Smooth muscle cell (in vitro differentiated cells): ENCODE measurements at regions not wholly inside any gene's neighbourhood (a gene's known extent, or its start where the extent isn't known, plus 50 kb on each side); places are given as distances from the start of the nearest gene placed in this dataset.

ENCODE experiments used
- DNase-seq: peaks from one replicate; lab custom pipeline; 2025; ENCODE audit not compliant: unreplicated experiment; lab: John Stamatoyannopoulos, UW
- H2AFZ ChIP-seq: fragments of 200-600 bp; sonication (generic); 2 replicates; pipeline ENCODE4 v1.6.0; 2016; ENCODE audit warnings: antibody characterized with exemption, low read depth, mild to moderate bottlenecking
- H3F3A ChIP-seq: fragments of 200-600 bp; sonication (generic); 2 replicates; pipeline ENCODE4 v1.6.0; 2017; ENCODE audit warnings: antibody characterized with exemption, low read depth
- H3K27ac ChIP-seq: fragments of 200-600 bp; sonication (generic); 2 replicates; pipeline ENCODE4 v1.5.1; 2016; ENCODE audit warnings: low read depth, mild to moderate bottlenecking
- H3K27me3 ChIP-seq: fragments of 200-600 bp; sonication (generic); 2 replicates; pipeline ENCODE4 v1.6.1; 2016; ENCODE audit warnings: low read depth, mild to moderate bottlenecking
- H3K36me3 ChIP-seq: fragments of 200-600 bp; sonication (generic); 2 replicates; pipeline ENCODE4 v1.5.1; 2016; ENCODE audit warnings: low read depth
- H3K4me1 ChIP-seq: fragments of 200-600 bp; sonication (generic); 2 replicates; pipeline ENCODE4 v1.5.1; 2016; ENCODE audit warnings: low read depth
- H3K4me2 ChIP-seq: fragments of 200-600 bp; sonication (generic); 2 replicates; pipeline ENCODE4 v1.6.0; 2016; ENCODE audit warnings: mild to moderate bottlenecking
- H3K4me3 ChIP-seq: fragments of 200-600 bp; sonication (generic); 2 replicates; pipeline ENCODE4 v1.5.1; 2016; ENCODE audit warnings: mild to moderate bottlenecking
- H3K79me2 ChIP-seq: fragments of 200-600 bp; sonication (generic); 2 replicates; pipeline ENCODE4 v1.6.0; 2016; ENCODE audit warnings: low read depth, mild to moderate bottlenecking
- H3K9ac ChIP-seq: fragments of 200-600 bp; sonication (generic); 2 replicates; pipeline ENCODE4 v1.6.0; 2016; ENCODE audit warnings: low read depth
- H3K9me3 ChIP-seq: fragments of 200-600 bp; sonication (generic); replicated peaks from 2 replicates; pipeline ENCODE4 v1.5.1; 2016; ENCODE audit warnings: low read depth
- H4K20me1 ChIP-seq: fragments of 200-600 bp; sonication (generic); 2 replicates; pipeline ENCODE4 v1.6.0; 2016; ENCODE audit warnings: low read depth
- WGBS: methylation state at CpG from one replicate; pipeline ENCODE4 v1.1.7; 2016; ENCODE audit warnings: low lambda C conversion rate; 5-methylcytosine and 5-hydroxymethylcytosine counted together
- TF ChIP-seq, protein P1 (sequence below): fragments of 200-600 bp; sonication (generic); IDR thresholded peaks from 2 replicates; pipeline ENCODE4 v1.5.1; 2017; ENCODE audit warnings: borderline replicate concordance, mild to moderate bottlenecking, antibody characterized with exemption; ENCODE audit not compliant: insufficient read depth, poor library complexity, severe bottlenecking

DNA sequence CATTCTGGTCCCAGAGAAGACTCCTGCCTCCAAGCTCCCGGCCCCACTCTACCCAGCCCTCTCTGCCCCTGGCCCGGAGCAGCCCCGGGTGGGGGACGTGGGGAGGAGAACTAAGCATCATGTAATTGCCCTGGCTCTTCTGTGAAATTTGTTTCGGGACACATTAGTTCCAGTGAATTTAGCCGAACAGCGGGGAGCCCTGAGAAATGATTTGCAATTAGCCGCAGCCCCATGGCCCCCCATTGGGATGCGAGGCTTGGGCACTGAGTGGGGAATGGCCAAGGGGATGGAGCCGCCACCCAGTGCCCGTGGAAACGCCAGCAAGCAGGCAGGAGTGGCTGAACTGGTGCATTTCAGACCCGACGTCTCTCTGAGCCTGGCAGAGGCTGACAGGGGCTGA lies 173.9 kb upstream of the LHX5 start:
- H3K4me1 ChIP-seq, result peaks cover 7% of the 10 kb centered on the region
- H3K4me2 ChIP-seq, result no peak overlapping the region
- 67% methylated on average over 14 of the region's 14 CpGs for WGBS
- H3K36me3 ChIP-seq, result no peaks in the 10 kb centered on the region
- H3F3A ChIP-seq, result no peaks in the 10 kb centered on the region
- no peak overlapping the region for H3K4me3 ChIP-seq
- H3K27ac ChIP-seq, result no peak overlapping the region
- no peak overlapping the region for H2AFZ ChIP-seq
- no peak for DNase-seq
- no peak overlapping the region for H3K9ac ChIP-seq
- peaks cover 48% of the 10 kb centered on the region for H3K27me3 ChIP-seq
- TF ChIP-seq, protein P1, sequence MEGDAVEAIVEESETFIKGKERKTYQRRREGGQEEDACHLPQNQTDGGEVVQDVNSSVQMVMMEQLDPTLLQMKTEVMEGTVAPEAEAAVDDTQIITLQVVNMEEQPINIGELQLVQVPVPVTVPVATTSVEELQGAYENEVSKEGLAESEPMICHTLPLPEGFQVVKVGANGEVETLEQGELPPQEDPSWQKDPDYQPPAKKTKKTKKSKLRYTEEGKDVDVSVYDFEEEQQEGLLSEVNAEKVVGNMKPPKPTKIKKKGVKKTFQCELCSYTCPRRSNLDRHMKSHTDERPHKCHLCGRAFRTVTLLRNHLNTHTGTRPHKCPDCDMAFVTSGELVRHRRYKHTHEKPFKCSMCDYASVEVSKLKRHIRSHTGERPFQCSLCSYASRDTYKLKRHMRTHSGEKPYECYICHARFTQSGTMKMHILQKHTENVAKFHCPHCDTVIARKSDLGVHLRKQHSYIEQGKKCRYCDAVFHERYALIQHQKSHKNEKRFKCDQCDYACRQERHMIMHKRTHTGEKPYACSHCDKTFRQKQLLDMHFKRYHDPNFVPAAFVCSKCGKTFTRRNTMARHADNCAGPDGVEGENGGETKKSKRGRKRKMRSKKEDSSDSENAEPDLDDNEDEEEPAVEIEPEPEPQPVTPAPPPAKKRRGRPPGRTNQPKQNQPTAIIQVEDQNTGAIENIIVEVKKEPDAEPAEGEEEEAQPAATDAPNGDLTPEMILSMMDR, result no peak
- no peaks in the 10 kb centered on the region for H3K9me3 ChIP-seq
- H4K20me1 ChIP-seq, result no peaks in the 10 kb centered on the region
- no peaks in the 10 kb centered on the region for H3K79me2 ChIP-seq

DNA sequence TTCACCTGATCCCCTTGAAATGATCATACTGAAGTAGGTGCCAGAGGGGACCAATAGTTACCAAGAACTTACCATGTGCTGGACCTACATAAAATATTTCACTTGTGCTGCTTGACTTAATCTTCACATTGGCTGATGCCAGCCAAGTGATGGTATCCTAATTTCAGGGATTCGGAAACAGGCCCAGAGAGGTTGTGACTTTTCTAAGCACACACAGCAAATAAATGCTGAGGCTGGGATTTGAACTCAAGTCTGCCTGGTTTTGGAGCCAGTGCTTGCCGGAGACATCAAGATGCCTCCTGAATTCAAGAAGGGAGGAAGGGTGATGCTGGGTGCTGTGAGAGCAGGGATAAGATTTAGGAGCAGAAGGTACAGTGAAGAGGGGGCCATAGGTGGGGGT lies 173.5 kb upstream of the LHX5 start:
- 78% methylated on average over 2 of the region's 2 CpGs for WGBS
- no peaks in the 10 kb centered on the region for H3K36me3 ChIP-seq
- TF ChIP-seq, protein P1, result no peak

DNA sequence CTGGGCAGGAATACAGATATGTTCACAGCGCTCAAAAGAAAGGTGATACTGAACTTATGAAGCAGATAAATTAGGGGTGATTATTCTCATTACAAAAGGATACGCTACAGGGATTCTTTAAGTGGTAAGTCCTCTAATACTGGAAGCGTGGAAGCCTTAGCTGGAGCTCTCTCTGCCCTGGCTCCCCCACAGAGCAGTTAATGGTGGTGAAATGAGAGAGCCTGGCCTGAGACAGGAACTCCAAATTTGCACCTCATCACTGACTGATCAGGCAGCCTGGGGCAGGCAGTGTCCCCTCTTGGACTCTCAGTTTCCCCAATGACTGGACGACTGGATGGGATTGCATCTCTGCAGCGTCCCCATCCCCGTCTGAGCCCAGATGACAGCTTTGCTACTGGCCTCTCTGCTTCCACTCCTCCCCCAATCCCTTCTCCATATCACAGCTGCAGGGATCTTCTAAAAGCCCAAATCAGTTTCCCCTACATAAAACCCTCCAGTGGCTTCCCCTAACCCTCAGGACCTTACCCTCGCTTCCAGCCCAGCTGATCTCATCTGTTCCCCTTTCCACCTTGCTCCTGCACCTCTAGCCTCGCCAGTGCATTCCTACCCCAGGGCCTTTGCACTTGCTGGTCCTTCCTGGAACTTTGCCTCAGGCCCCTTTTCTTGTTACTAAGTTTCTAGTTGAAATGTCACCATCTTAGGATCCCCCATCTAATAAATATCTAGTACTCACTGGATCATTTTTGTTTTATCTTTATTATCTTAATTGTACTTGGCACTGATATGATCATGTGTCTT lies 171.7 kb upstream of the LHX5 start:
- Histone ChIP-seq H3K9me3 (no peaks in the 10 kb centered on the region), H3F3A (no peaks in the 10 kb centered on the region)
- 54% methylated on average over 8 of the region's 8 CpGs for WGBS

More for the DNA sequence above, 173.5 kb upstream of the LHX5 start:
- no peak overlapping the region for H2AFZ ChIP-seq
- H4K20me1 ChIP-seq, result no peaks in the 10 kb centered on the region
- DNase-seq, result no peak
- no peaks in the 10 kb centered on the region for H3K9me3 ChIP-seq
- H3K4me2 ChIP-seq, result no peak overlapping the region
- no peak overlapping the region for H3K9ac ChIP-seq
- H3K4me3 ChIP-seq, result no peak overlapping the region
- H3K27me3 ChIP-seq, result peaks cover 50% of the 10 kb centered on the region
- no peak overlapping the region for H3K27ac ChIP-seq
- H3K79me2 ChIP-seq, result no peaks in the 10 kb centered on the region
- no peaks in the 10 kb centered on the region for H3F3A ChIP-seq
- H3K4me1 ChIP-seq, result peaks cover 7% of the 10 kb centered on the region

More for the DNA sequence above, 171.7 kb upstream of the LHX5 start:
- Histone ChIP-seq H3K36me3 (no peaks in the 10 kb centered on the region), H4K20me1 (no peaks in the 10 kb centered on the region), H2AFZ (no peak overlapping the region), H3K27me3 (peaks cover 67% of the 10 kb centered on the region), H3K9ac (no peak overlapping the region), H3K79me2 (no peaks in the 10 kb centered on the region), H3K4me1 (peaks cover 3% of the 10 kb centered on the region), H3K4me3 (no peak overlapping the region), H3K4me2 (no peak overlapping the region), H3K27ac (no peak overlapping the region)
- no peak for DNase-seq
- TF ChIP-seq, protein P1, result no peak
